HEK293T (cell line): ENCODE measurements at regions not wholly inside any gene's neighbourhood (a gene's known extent, or its start where the extent isn't known, plus 50 kb on each side); places are given as distances from the start of the nearest gene placed in this dataset.

ENCODE experiments used
- CTCF ChIA-PET: fragments of 350-600 bp; formaldehyde crosslinking; extraction: SDS; loops from one replicate; lab custom pipeline; 2021; ENCODE audit warnings: antibody characterized with exemption, inconsistent platforms; lab: Yijun Ruan, JAX
- POLR2A ChIA-PET: fragments of 350-600 bp; formaldehyde crosslinking; extraction: SDS; loops from one replicate; lab custom pipeline; 2020; ENCODE audit warnings: antibody characterized with exemption, inconsistent platforms; lab: Yijun Ruan, JAX
- DNase-seq: peaks from one replicate; pipeline ENCODE4 v3.0.0; 2012; ENCODE audit warnings: mixed read lengths; ENCODE audit errors: extremely low spot score
- ARNT ChIP-seq: fragments of 450-650 bp; IDR thresholded peaks from 2 replicates; pipeline ENCODE4 v1.6.1; 2017; ENCODE audit warnings: mild to moderate bottlenecking
- BHLHE40 ChIP-seq: fragments of 450-650 bp; IDR thresholded peaks from 2 replicates; pipeline ENCODE4 v1.6.1; 2016; ENCODE audit warnings: mild to moderate bottlenecking, moderate library complexity, borderline replicate concordance
- CTBP1 ChIP-seq: fragments of 450-650 bp; IDR thresholded peaks from 2 replicates; pipeline ENCODE4 v1.6.1; 2016; ENCODE audit warnings: borderline replicate concordance
- ELF4 ChIP-seq: fragments of 450-650 bp; IDR thresholded peaks from 2 replicates; pipeline ENCODE4 v1.6.1; 2017; ENCODE audit warnings: antibody characterized with exemption
- FOXA1 ChIP-seq: fragments of 450-650 bp; IDR thresholded peaks from 2 replicates; pipeline ENCODE4 v1.6.1; 2016; ENCODE audit warnings: mild to moderate bottlenecking
- FOXK2 ChIP-seq: fragments of 450-650 bp; IDR thresholded peaks from 2 replicates; pipeline ENCODE4 v1.6.1; 2016; ENCODE audit warnings: mild to moderate bottlenecking
- FOXM1 ChIP-seq: fragments of 450-650 bp; IDR thresholded peaks from 2 replicates; pipeline ENCODE4 v1.6.1; 2017; ENCODE audit warnings: mild to moderate bottlenecking, borderline replicate concordance
- HDGF ChIP-seq: fragments of 450-650 bp; IDR thresholded peaks from 2 replicates; pipeline ENCODE4 v1.6.1; 2017; ENCODE audit warnings: antibody characterized with exemption, borderline replicate concordance
- L3MBTL2 ChIP-seq: fragments of 450-650 bp; conservative IDR thresholded peaks from 2 replicates; pipeline ENCODE4 v1.6.1; 2016; ENCODE audit warnings: mild to moderate bottlenecking
- LEF1 ChIP-seq: fragments of 450-650 bp; IDR thresholded peaks from 2 replicates; pipeline ENCODE4 v1.6.1; 2017; ENCODE audit warnings: mild to moderate bottlenecking, borderline replicate concordance
- NFRKB ChIP-seq: fragments of 450-650 bp; IDR thresholded peaks from 2 replicates; pipeline ENCODE4 v1.6.1; 2016; ENCODE audit warnings: mild to moderate bottlenecking, moderate library complexity
- PKNOX1 ChIP-seq: fragments of 450-650 bp; IDR thresholded peaks from 2 replicates; pipeline ENCODE4 v1.6.1; 2016
- SP1 ChIP-seq: fragments of 450-650 bp; IDR thresholded peaks from 2 replicates; pipeline ENCODE4 v1.6.1; 2017
- SUZ12 ChIP-seq: fragments of 450-650 bp; IDR thresholded peaks from 2 replicates; pipeline ENCODE4 v1.6.1; 2016; ENCODE audit warnings: mild to moderate bottlenecking
- TARDBP ChIP-seq: fragments of 450-650 bp; IDR thresholded peaks from 2 replicates; pipeline ENCODE4 v1.6.1; 2016
- ZNF384 ChIP-seq: fragments of 450-650 bp; IDR thresholded peaks from 2 replicates; pipeline ENCODE4 v1.6.1; 2016

- ChIA-PET CTCF (interaction anchor here (0.6 to 1.4 kb wide), 3 partner anchors 11 to 971 kb away, joined by 3 to 6 read pairs (median 3); no protein-coding TSS in a partner anchor), POLR2A (no interaction called here)
- TF ChIP-seq ELF4: no peak
- no peak for TF ChIP-seq PKNOX1
- TF ChIP-seq HDGF: no peak
- no peak for TF ChIP-seq SUZ12
- no peak for TF ChIP-seq SP1
- no peak for TF ChIP-seq ZNF384
- TF ChIP-seq L3MBTL2: no peak
- no peak for TF ChIP-seq FOXA1
- no peak for TF ChIP-seq FOXK2
- TF ChIP-seq CTBP1: no peak
- DNase-seq: no peak
Observed at GRCh38 chr20:20835897-20836296, 123.5 kb upstream of the RALGAPA2 start.

GRCh38 chr20:20834008-20834407 is 121.6 kb upstream of the RALGAPA2 start:
- POLR2A ChIA-PET: no interaction called here
- TF ChIP-seq TARDBP (no peak), SUZ12 (no peak)
- no peak for DNase-seq
- CTCF ChIA-PET: interaction anchor here (1.2 kb wide), 1 partner anchor 688 kb away, joined by 3 read pairs; no protein-coding TSS in a partner anchor

- TF ChIP-seq LEF1 (no peak), NFRKB (no peak), ZNF384 (no peak), SUZ12 (no peak), PKNOX1 (no peak), SP1 (no peak), FOXK2 (no peak), FOXM1 (no peak), CTBP1 (no peak), L3MBTL2 (no peak), FOXA1 (no peak)
- no peak for DNase-seq
- POLR2A ChIA-PET: no interaction called here
- CTCF ChIA-PET: interaction anchor here (1.1 kb wide), 1 partner anchor 239 kb away, joined by 3 read pairs; no protein-coding TSS in a partner anchor
Observed at GRCh38 chr20:20832715-20833114, 120.3 kb upstream of the RALGAPA2 start.

- ChIA-PET CTCF (interaction anchor here (1.1 kb wide), 1 partner anchor 238 kb away, joined by 3 read pairs; no protein-coding TSS in a partner anchor), POLR2A (no interaction called here)
- TF ChIP-seq ELF4 (no peak), CTBP1 (no peak), HDGF (no peak), L3MBTL2 (no peak), NFRKB (no peak), LEF1 (no peak), BHLHE40 (no peak), SUZ12 (no peak), ZNF384 (no peak), FOXA1 (no peak), SP1 (no peak), FOXK2 (no peak), PKNOX1 (no peak), ARNT (no peak), FOXM1 (no peak), TARDBP (no peak)
- DNase-seq: no peak
Observed at GRCh38 chr20:20831794-20832193, 119.3 kb upstream of the RALGAPA2 start.

- POLR2A ChIA-PET: no interaction called here
- TF ChIP-seq HDGF (no peak), L3MBTL2 (no peak), NFRKB (no peak), FOXA1 (no peak), SUZ12 (no peak), BHLHE40 (no peak), ARNT (no peak), PKNOX1 (no peak)
Observed at GRCh38 chr20:20829681-20830080, 117.2 kb upstream of the RALGAPA2 start.

GRCh38 chr20:20827992-20828597 is 115.7 kb upstream of the RALGAPA2 start:
- DNase-seq: no peak
- CTCF ChIA-PET: interaction anchor here (0.5 kb wide), 1 partner anchor 10 kb away, joined by 6 read pairs; no protein-coding TSS in a partner anchor
- POLR2A ChIA-PET: no interaction called here

More at GRCh38 chr20:20829681-20830080, 117.2 kb upstream of the RALGAPA2 start:
- no peak for DNase-seq
- CTCF ChIA-PET: no interaction called here

More at GRCh38 chr20:20827992-20828597, 115.7 kb upstream of the RALGAPA2 start:
- TF ChIP-seq ZNF384 (no peak), ELF4 (no peak), FOXA1 (no peak), HDGF (no peak), SP1 (no peak)
